ENCODE measurements at regions not wholly inside any gene's neighbourhood (a gene's known extent, or its start where the extent isn't known, plus 50 kb on each side); places are given as distances from the start of the nearest gene placed in this dataset.

DNA sequence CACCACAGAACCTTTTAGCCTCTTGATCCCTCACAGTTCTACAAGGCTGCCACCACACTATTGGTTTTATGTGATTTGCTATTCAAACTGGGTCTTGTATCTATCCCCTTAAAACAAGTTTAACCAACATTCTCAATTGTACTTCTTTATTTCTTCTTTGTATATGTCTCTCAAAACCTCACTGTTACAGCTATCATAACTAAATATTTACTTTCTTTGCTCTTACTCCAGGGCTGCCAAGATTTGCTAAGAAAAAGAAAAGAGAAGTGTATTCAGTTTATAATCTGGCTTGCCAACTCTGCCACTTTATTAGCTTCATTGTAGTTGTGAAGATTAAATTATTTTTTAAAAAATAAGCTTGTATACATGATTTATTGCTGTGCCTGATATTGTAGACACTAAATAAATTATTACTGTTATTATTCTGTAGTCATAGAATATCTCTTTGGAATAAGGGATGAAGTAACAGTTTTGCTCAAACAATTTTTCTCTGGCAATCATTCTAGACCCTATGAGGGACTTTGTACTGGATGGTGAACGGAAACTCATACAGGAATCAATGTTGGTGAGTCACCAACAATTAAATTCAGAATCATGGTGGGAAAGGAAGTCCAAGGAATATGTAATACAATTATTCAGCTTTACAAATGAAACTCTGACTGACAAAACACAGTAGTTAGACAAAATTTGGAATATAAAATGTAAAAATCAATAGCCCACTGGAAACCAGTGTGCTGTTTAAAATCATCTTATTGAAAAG is 127.1 kb upstream of the DCAF8L1 start:
- Histone ChIP-seq H3K4me1 (ENCODE audit: insufficient read depth, poor library complexity, severe bottlenecking) (no peaks in the 10 kb centered on the region), H3K4me3 (ENCODE audit: severe bottlenecking) (no peak overlapping the region), H3K9me3 (ENCODE audit: severe bottlenecking) (no peaks in the 10 kb centered on the region), H3K27me3 (ENCODE audit: insufficient read depth, poor library complexity, severe bottlenecking) (no peaks in the 10 kb centered on the region), H3K36me3 (ENCODE audit: low read depth) (no peaks in the 10 kb centered on the region), H3K27ac (ENCODE audit: poor library complexity, severe bottlenecking) (no peak overlapping the region)
- TF ChIP-seq, protein P1, sequence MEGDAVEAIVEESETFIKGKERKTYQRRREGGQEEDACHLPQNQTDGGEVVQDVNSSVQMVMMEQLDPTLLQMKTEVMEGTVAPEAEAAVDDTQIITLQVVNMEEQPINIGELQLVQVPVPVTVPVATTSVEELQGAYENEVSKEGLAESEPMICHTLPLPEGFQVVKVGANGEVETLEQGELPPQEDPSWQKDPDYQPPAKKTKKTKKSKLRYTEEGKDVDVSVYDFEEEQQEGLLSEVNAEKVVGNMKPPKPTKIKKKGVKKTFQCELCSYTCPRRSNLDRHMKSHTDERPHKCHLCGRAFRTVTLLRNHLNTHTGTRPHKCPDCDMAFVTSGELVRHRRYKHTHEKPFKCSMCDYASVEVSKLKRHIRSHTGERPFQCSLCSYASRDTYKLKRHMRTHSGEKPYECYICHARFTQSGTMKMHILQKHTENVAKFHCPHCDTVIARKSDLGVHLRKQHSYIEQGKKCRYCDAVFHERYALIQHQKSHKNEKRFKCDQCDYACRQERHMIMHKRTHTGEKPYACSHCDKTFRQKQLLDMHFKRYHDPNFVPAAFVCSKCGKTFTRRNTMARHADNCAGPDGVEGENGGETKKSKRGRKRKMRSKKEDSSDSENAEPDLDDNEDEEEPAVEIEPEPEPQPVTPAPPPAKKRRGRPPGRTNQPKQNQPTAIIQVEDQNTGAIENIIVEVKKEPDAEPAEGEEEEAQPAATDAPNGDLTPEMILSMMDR (IDR thresholded peaks at IDR 0.05; ENCODE audit: poor library complexity, severe bottlenecking), result no peak
- ATAC-seq (ENCODE audit: low read depth), result no peak
- DNase-seq (ENCODE audit: low spot score), result no peak

DNA sequence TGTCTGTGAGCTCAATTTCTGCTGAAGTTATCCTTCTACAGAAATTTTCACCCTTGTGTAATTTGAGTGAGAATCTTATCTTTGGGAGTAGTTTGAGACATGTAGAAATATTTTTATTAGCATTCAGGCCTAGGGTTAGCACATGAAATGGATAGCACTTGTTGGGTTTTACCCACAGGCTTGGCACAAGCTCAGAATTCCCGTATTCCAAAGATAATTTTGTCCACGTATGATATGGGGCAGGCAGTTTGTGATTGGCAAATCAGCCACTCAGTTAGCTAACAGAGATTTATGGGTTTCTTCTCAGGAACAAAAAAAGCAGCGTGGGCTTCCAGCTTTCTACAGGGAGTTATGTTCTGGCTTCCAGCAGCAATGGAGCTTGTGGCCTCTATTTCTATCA is 117.9 kb upstream of the DCAF8L1 start:
- H3K4me1 ChIP-seq (ENCODE audit: insufficient read depth, poor library complexity, severe bottlenecking), result no peaks in the 10 kb centered on the region
- no peak overlapping the region for H3K4me3 ChIP-seq (ENCODE audit: severe bottlenecking)
- no peaks in the 10 kb centered on the region for H3K9me3 ChIP-seq (ENCODE audit: severe bottlenecking)
- TF ChIP-seq, protein P1 (IDR thresholded peaks at IDR 0.05; ENCODE audit: poor library complexity, severe bottlenecking), result no peak
- H3K27ac ChIP-seq (ENCODE audit: poor library complexity, severe bottlenecking), result no peak overlapping the region
- no peaks in the 10 kb centered on the region for H3K27me3 ChIP-seq (ENCODE audit: insufficient read depth, poor library complexity, severe bottlenecking)
- DNase-seq (ENCODE audit: low spot score) (no peak), ATAC-seq (ENCODE audit: low read depth) (no peak)
- H3K36me3 ChIP-seq (ENCODE audit: low read depth), result no peaks in the 10 kb centered on the region

DNA sequence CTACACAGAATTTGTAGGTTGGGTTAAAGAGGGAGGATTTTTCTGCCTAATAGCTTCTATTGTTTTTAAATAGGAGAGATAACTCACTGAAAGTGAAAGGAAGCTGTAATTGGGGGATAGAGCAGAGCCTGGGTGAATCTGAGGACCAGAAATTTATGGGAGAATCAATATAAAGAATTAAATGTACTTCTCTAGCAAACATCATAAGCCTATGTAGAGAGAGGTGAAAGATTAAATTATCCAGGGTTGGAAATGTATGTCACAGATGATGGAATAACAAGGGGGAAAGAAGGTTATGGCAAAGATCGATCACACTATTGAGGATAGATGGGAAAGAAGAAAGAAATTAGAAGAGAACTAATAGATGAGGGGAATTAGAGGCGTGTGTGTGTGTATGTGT is 104.4 kb upstream of the DCAF8L1 start:
- no peak for DNase-seq (ENCODE audit: low spot score)
- TF ChIP-seq, protein P1 (IDR thresholded peaks at IDR 0.05; ENCODE audit: poor library complexity, severe bottlenecking), result no peak
- Histone ChIP-seq H3K9me3 (ENCODE audit: severe bottlenecking) (no peaks in the 10 kb centered on the region), H3K4me1 (ENCODE audit: insufficient read depth, poor library complexity, severe bottlenecking) (no peaks in the 10 kb centered on the region), H3K27ac (ENCODE audit: poor library complexity, severe bottlenecking) (no peak overlapping the region), H3K4me3 (ENCODE audit: severe bottlenecking) (no peak overlapping the region), H3K36me3 (ENCODE audit: low read depth) (no peaks in the 10 kb centered on the region), H3K27me3 (ENCODE audit: insufficient read depth, poor library complexity, severe bottlenecking) (no peaks in the 10 kb centered on the region)
- no peak for ATAC-seq (ENCODE audit: low read depth)

DNA sequence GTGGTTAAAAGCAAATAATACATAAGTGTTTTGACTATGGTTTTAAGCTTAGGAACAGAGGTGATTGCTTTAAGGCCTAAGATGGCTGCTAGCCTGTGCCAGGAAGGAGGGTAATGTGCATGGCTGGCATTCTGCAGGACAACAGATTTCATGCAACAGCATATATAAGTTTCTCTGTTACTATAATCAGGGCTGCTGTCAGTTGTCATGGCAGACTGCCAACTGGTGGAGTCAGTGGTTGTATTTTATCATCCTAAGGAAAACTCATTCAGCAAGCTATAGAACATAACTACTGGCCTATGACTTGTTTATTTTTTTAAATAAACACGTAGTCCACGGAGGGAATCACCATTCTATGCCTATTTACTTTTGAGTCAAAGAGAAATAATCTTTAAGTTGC is 77.7 kb upstream of the DCAF8L1 start:
- no peaks in the 10 kb centered on the region for H3K36me3 ChIP-seq (ENCODE audit: low read depth)
- no peak overlapping the region for H3K27ac ChIP-seq (ENCODE audit: poor library complexity, severe bottlenecking)
- TF ChIP-seq, protein P1 (IDR thresholded peaks at IDR 0.05; ENCODE audit: poor library complexity, severe bottlenecking), result no peak
- no peak for ATAC-seq (ENCODE audit: low read depth)
- H3K27me3 ChIP-seq (ENCODE audit: insufficient read depth, poor library complexity, severe bottlenecking), result no peaks in the 10 kb centered on the region
- DNase-seq (ENCODE audit: low spot score), result no peak
- no peak overlapping the region for H3K4me3 ChIP-seq (ENCODE audit: severe bottlenecking)
- H3K4me1 ChIP-seq (ENCODE audit: insufficient read depth, poor library complexity, severe bottlenecking), result no peaks in the 10 kb centered on the region
- H3K9me3 ChIP-seq (ENCODE audit: severe bottlenecking), result no peaks in the 10 kb centered on the region

DNA sequence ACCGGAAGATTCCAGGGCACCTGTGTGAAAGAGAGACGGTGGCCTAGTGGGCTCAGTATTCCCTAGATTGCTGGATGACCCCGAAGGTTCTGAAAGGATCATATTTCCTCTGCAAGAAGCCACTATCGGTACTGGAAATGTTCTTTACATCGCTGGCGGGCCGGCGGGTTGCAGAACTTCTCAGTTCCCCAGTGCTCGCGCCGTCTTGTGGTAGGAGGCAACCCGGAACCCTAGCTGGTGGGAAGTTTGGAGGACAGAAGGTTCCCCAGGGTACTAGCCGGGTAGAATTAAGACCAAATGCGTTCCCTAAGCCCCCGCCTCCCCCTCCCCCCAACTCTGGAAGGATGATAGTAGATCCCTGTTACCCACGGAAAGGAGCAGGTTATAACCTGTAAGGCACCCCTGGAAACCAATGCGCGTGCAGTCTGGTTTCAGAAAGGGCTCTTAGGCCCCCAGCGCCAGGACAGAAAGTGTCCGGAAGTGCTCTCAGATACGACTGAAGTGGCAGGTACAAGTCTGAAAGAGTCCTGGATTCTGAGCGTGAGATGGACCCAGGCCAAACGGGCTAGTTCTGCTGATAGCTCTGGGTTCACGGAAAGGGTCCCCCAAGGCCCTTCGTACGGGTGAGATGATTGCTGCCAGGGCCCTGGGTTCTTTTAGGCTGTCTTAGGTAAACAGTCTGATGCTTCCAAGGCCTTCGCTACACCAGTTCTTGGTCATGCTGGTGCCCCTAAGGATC is 61.7 kb upstream of the DCAF8L1 start:
- DNase-seq (ENCODE audit: low spot score), result no peak
- Histone ChIP-seq H3K27me3 (ENCODE audit: insufficient read depth, poor library complexity, severe bottlenecking) (no peaks in the 10 kb centered on the region), H3K4me3 (ENCODE audit: severe bottlenecking) (no peak overlapping the region), H3K36me3 (ENCODE audit: low read depth) (no peaks in the 10 kb centered on the region), H3K9me3 (ENCODE audit: severe bottlenecking) (no peaks in the 10 kb centered on the region), H3K27ac (ENCODE audit: poor library complexity, severe bottlenecking) (no peak overlapping the region), H3K4me1 (ENCODE audit: insufficient read depth, poor library complexity, severe bottlenecking) (no peaks in the 10 kb centered on the region)
- no peak for ATAC-seq (ENCODE audit: low read depth)
- TF ChIP-seq, protein P1 (IDR thresholded peaks at IDR 0.05; ENCODE audit: poor library complexity, severe bottlenecking), result no peak
